ENCODE measurements at regions not wholly inside any gene's neighbourhood (a gene's known extent, or its start where the extent isn't known, plus 50 kb on each side); places are given as distances from the start of the nearest gene placed in this dataset.

DNA sequence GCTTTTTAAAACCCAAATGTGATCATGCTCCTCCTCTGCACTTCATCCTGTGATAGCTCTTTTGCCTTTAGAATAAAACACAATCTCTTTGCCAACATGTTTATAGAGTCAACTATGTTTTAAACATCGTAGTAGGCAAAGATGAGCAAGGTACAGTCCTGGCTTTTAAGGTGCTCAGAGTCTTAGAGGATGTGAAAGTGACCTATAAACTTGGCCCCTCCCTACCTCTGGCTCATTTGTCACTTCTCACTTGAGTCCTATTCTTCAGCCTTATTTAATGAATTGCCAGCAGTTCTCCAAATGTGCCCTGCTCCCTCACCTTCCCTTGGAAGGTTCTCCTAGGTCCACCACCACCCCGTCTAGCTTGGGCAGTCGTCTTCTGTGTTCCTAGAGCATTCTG is 617.0 kb upstream of the NR5A2 start:
- H3K4me1 ChIP-seq (ENCODE audit: insufficient read depth, poor library complexity, severe bottlenecking) = no peaks in the 10 kb centered on the region
- no peak overlapping the region for H3K27ac ChIP-seq (ENCODE audit: poor library complexity, severe bottlenecking)
- ATAC-seq (ENCODE audit: low read depth) = no peak
- DNase-seq (ENCODE audit: low spot score) = no peak
- H3K4me3 ChIP-seq (ENCODE audit: severe bottlenecking) = no peak overlapping the region
- H3K27me3 ChIP-seq (ENCODE audit: insufficient read depth, poor library complexity, severe bottlenecking) = no peaks in the 10 kb centered on the region
- no peaks in the 10 kb centered on the region for H3K36me3 ChIP-seq (ENCODE audit: low read depth)
- TF ChIP-seq, protein P1, sequence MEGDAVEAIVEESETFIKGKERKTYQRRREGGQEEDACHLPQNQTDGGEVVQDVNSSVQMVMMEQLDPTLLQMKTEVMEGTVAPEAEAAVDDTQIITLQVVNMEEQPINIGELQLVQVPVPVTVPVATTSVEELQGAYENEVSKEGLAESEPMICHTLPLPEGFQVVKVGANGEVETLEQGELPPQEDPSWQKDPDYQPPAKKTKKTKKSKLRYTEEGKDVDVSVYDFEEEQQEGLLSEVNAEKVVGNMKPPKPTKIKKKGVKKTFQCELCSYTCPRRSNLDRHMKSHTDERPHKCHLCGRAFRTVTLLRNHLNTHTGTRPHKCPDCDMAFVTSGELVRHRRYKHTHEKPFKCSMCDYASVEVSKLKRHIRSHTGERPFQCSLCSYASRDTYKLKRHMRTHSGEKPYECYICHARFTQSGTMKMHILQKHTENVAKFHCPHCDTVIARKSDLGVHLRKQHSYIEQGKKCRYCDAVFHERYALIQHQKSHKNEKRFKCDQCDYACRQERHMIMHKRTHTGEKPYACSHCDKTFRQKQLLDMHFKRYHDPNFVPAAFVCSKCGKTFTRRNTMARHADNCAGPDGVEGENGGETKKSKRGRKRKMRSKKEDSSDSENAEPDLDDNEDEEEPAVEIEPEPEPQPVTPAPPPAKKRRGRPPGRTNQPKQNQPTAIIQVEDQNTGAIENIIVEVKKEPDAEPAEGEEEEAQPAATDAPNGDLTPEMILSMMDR (IDR thresholded peaks at IDR 0.05; ENCODE audit: poor library complexity, severe bottlenecking) = no peak
- no peaks in the 10 kb centered on the region for H3K9me3 ChIP-seq (ENCODE audit: severe bottlenecking)

DNA sequence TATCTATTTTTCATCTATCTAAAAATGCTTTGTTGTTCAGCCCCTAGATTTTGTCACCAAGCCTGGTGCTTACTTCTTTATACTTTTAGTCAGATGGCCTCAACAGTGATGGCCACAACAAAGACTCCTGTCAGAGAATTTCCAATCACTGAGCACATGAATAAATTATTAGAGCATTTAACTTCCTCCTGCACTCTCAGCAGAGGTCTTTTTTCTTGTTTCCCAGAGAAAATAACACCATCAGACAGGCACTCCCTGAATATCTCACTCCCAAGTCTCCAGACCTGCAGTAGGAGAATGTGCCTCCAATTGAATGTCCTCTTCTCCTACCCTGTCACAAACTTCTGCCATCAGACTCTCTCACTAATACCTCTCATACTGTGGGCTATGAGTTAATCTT is 616.0 kb upstream of the NR5A2 start:
- Histone ChIP-seq H3K27me3 (ENCODE audit: insufficient read depth, poor library complexity, severe bottlenecking) (no peaks in the 10 kb centered on the region), H3K9me3 (ENCODE audit: severe bottlenecking) (peaks cover under 1% of the 10 kb centered on the region), H3K27ac (ENCODE audit: poor library complexity, severe bottlenecking) (no peak overlapping the region), H3K4me3 (ENCODE audit: severe bottlenecking) (no peak overlapping the region), H3K4me1 (ENCODE audit: insufficient read depth, poor library complexity, severe bottlenecking) (no peaks in the 10 kb centered on the region), H3K36me3 (ENCODE audit: low read depth) (no peaks in the 10 kb centered on the region)
- no peak for ATAC-seq (ENCODE audit: low read depth)
- TF ChIP-seq, protein P1 (IDR thresholded peaks at IDR 0.05; ENCODE audit: poor library complexity, severe bottlenecking) = no peak
- DNase-seq (ENCODE audit: low spot score) = no peak

DNA sequence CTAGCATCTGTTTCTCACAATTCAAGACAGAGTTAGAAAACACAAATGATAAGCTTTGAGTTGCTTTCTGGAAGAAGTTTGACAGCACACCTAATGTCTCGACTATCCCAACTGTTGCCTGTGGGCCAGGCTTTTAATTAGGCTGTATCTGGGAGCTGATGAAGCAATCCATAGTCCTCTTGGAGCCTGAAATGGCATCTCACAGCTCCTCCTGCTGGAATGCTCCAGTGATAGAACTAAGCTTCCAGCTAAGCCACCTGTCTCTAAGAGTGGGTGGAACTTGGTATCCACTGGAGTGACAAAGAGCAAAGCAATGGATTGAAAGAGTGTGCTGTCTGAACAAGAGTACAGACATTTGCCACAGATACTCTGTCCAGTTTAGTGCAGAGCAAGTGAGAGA is 605.3 kb upstream of the NR5A2 start:
- no peak for DNase-seq (ENCODE audit: low spot score)
- ATAC-seq (ENCODE audit: low read depth) = peak; percentile 51; the same call in 2 of the 3 replicates

DNA sequence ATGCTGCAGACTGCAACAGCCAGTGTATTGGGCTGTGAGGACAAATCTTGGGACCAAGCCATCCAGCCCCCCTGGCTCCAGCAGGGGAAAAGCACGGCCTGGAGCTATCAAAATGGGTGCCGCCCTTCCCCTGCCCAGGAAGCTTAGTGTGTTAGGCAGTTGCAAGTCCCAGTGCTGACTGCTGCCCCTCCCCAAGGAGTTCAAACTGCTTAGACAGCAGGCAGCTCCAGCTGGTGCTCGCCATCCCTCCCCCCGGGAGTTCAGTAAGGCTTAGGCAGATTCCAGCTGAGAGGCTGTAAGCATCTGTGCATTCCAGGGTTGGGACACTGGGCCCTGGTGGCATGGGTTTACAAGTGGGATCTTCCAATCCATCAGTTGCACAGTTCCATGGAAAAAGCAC is 579.6 kb upstream of the NR5A2 start:
- Histone ChIP-seq H3K36me3 (ENCODE audit: low read depth) (no peaks in the 10 kb centered on the region), H3K4me3 (ENCODE audit: severe bottlenecking) (no peak overlapping the region), H3K9me3 (ENCODE audit: severe bottlenecking) (no peaks in the 10 kb centered on the region), H3K27me3 (ENCODE audit: insufficient read depth, poor library complexity, severe bottlenecking) (no peaks in the 10 kb centered on the region), H3K4me1 (ENCODE audit: insufficient read depth, poor library complexity, severe bottlenecking) (no peaks in the 10 kb centered on the region), H3K27ac (ENCODE audit: poor library complexity, severe bottlenecking) (no peak overlapping the region)
- DNase-seq (ENCODE audit: low spot score) (no peak), ATAC-seq (ENCODE audit: low read depth) (no peak)
- TF ChIP-seq, protein P1 (IDR thresholded peaks at IDR 0.05; ENCODE audit: poor library complexity, severe bottlenecking) = no peak

More for the DNA sequence above, 605.3 kb upstream of the NR5A2 start:
- no peaks in the 10 kb centered on the region for H3K27me3 ChIP-seq (ENCODE audit: insufficient read depth, poor library complexity, severe bottlenecking)
- no peaks in the 10 kb centered on the region for H3K9me3 ChIP-seq (ENCODE audit: severe bottlenecking)
- no peak overlapping the region for H3K27ac ChIP-seq (ENCODE audit: poor library complexity, severe bottlenecking)
- H3K36me3 ChIP-seq (ENCODE audit: low read depth) = no peaks in the 10 kb centered on the region
- no peaks in the 10 kb centered on the region for H3K4me1 ChIP-seq (ENCODE audit: insufficient read depth, poor library complexity, severe bottlenecking)
- TF ChIP-seq, protein P1 (IDR thresholded peaks at IDR 0.05; ENCODE audit: poor library complexity, severe bottlenecking) = peak; percentile 51
- no peak overlapping the region for H3K4me3 ChIP-seq (ENCODE audit: severe bottlenecking)

DNA sequence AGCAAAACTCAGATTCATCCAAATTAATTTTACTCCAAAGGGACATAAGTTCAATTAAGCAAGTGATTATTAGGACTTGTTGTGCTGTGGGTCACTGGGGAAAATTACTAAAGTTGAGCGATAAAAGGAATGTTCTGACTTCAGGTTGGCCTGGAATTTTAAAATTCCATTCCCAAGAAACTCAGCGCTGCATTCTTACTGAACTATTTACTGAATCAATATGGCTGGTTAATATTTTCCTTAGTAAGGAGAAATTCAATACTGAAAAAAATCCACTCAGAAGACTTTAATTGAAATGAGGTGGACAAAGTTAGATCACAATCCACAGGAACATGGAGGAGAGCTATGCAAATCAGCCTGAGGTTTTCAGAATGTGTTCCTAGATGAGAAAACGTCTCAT is 578.9 kb upstream of the NR5A2 start:
- H3K27ac ChIP-seq (ENCODE audit: poor library complexity, severe bottlenecking) = no peak overlapping the region
- TF ChIP-seq, protein P1 (IDR thresholded peaks at IDR 0.05; ENCODE audit: poor library complexity, severe bottlenecking) = no peak

More for the DNA sequence above, 578.9 kb upstream of the NR5A2 start:
- no peaks in the 10 kb centered on the region for H3K27me3 ChIP-seq (ENCODE audit: insufficient read depth, poor library complexity, severe bottlenecking)
- H3K36me3 ChIP-seq (ENCODE audit: low read depth) = no peaks in the 10 kb centered on the region
- no peak for ATAC-seq (ENCODE audit: low read depth)
- H3K4me1 ChIP-seq (ENCODE audit: insufficient read depth, poor library complexity, severe bottlenecking) = no peaks in the 10 kb centered on the region
- DNase-seq (ENCODE audit: low spot score) = no peak
- H3K4me3 ChIP-seq (ENCODE audit: severe bottlenecking) = no peak overlapping the region
- no peaks in the 10 kb centered on the region for H3K9me3 ChIP-seq (ENCODE audit: severe bottlenecking)
